Activated T-helper 1 cell treated with anti-CD3 and anti-CD28 coated beads, Interleukin-2, amount 50 U/mL, for 16 hours (primary cell): ENCODE measurements at regions not wholly inside any gene's neighbourhood (a gene's known extent, or its start where the extent isn't known, plus 50 kb on each side); places are given as distances from the start of the nearest gene placed in this dataset.

ENCODE experiments used
- DNase-seq, 2 donors: peaks; one replicate each; pipeline ENCODE4 v3.0.0-alpha.2; 2020; ENCODE audit warnings: low read depth in 1 of 2, low spot score in 1 of 2

DNA sequence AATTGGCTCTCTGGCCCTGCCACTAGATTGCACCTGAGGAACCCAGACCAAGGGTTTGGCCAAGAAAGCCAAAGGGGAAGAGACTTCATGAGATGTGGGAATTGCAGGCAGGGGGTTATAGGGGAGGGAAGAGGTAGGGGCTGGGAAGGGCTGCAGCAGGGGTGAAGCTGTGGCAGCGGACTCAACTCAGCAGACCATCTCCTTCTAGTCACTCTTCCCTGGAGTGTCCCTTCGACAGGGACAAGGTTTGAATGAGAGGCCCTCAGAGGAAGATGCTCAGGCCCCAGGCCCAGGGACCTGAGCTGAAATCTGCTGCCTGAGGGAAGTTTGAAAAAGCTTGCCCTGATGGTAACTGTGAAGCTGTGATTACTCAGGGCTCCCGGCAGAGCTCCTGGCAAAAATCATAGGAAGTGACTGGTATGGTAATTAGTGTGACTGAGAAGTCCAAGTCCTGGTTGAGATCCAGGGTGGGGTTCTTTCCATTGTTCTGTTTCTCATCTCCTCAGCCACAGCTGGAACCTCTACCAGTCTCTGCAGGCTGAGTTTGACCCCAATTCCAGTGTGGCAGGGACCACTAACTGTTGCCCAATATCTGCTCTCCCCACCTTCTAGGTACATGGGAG lies 300.9 kb downstream of the CYP26B1 start:
- DNase-seq: no peak

DNA sequence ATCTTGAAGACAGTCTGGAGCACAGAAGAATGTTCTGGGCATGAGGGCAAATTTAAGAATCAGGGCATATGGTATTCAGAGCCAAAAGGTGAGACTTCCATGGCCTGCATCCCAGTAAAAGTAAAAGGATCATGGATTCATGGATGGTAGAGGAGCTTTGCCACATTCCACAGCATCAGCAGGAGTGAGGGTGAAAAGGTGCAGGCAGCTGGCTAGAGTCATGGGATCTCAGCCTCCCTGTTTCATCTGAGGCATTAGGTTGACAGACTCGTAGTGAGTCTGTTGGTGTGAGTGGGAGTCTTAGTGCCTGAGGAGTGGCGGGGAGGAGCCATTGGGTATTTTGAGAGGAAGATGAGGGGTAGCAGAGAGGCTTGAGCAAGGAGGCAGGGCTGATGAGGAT lies 301.6 kb downstream of the CYP26B1 start:
- DNase-seq: no peak

DNA sequence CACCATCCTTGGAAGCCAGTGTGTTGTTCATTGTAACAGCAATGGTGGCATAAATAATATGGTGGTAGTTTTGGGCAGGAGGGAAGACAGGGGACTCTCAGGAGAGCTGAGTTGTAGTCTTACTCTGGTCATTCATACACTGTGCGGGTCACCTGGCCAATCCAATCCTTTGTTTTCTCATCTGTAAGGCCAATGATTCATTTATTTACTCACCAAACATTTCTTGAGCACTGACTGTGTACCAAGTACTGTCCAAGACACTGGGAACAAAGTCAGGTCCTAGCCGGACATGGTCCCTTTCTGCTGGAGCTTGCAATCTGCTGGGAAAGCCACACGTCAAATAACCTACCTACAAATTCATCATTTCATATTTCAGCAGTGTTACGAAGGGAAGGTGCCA lies 302.7 kb downstream of the CYP26B1 start:
- no peak for DNase-seq

DNA sequence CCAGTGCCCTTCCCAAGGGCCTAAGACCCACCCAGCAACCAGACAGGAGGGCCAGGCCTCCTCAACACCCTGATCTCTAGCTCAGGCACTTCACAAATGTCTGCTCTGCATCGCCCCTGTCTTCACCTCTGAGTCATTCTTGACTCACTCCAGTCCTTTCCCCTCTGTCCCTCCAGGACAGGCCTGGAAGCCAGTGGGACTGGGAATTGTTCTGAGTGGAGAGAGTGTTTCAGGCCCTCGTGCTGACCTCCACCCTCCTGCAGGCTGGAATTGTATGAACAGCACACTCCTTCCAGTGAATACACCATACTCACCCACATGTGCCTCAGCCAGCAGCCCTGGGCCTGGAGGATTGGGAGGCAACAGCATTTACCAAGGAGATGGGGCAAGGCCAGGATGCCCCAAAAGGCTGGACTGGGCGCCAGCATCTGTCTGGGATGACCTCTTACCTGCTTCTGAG lies 304.2 kb downstream of the CYP26B1 start:
- no peak for DNase-seq

DNA sequence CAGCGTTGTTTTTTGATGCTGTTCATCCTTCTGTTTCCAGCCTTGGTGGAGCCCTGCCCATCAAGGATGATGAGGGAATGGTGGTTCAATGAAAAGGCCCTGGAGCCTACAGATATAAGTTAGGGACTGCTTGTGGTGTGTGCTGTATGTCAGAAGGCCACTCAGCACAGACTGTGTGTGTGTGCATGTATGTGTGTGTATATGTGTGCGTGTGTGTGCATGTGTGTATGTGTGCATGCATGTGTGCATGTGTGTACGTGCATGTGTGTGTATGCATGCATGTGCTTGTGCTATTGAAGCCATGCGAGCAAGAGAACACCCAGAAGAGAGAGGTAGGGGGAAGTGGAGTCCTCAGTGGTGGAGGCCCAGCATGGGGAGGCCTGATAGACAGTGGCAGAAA lies 304.9 kb downstream of the CYP26B1 start:
- no peak for DNase-seq

DNA sequence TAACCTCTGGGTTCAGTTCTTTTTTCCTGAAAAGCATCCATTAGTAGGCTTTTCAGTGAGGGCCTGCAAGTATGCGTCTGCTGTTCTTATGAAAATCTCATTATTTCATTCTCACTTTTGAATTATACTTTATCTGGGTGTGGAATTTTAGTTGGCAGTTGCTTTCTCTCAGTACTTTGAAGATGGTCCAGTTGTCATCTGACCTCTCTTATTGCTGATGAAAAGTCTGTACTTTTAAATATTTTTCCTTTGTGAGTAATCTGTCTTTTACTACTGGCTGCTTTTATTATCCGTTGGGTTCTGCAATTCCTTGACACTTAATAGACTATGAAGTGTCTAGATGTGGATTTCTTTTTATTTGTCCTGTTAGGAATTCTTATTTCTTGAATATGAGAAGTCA lies 307.8 kb downstream of the CYP26B1 start:
- DNase-seq: no peak

DNA sequence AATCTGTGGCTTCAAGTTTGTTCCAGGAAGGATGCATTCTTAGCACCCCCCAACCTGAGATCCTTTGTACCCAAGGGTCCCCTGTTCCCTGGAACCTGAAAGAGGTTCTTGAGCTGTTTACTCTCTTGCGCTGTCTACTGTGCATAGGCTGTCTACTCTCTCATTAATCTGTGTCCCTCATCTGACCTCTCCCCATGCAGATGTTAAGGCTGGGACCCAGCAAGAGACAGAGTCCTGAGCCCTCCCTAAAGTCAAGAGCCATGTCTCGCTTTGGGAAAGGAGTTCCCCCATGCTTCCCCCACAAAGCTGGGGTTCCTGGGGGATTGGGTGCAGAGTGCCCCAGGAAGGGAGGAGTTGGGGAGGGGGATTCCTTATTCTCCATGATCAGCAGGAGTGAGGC lies 312.9 kb downstream of the CYP26B1 start:
- DNase-seq: no peak

DNA sequence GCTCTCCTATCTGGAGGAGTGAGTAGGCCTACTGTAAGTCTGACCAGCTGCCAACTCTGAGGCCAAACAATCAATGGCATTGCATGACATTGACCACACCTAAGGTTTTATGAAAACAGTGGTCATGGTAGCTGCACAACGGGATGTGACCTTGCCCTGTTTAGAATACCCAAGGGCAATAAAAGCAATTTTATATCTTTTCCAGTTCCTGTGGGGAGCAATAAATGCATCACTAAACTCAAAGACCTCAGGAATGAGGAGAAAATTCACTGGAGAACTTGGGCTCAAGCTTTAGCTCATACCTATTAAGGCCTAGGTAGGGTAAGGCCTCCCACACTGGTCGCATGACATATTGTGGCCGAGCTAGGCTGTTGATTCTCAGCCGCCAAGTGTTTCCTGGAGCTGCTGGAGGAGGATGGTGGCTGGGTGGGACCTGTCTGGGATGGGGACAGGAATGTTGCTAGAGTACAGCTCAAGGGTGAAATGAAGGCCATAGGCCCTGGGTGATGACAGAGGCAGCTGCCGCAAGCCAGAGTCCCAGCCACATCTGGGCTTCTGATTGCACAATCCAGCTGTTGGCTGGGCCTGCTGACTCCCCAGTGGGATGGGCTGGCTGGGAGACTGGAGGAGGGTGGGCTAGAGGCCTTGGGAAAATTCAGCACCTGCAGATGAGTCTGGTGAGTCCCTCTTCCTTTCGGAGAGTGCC lies 313.7 kb downstream of the CYP26B1 start:
- DNase-seq: no peak

DNA sequence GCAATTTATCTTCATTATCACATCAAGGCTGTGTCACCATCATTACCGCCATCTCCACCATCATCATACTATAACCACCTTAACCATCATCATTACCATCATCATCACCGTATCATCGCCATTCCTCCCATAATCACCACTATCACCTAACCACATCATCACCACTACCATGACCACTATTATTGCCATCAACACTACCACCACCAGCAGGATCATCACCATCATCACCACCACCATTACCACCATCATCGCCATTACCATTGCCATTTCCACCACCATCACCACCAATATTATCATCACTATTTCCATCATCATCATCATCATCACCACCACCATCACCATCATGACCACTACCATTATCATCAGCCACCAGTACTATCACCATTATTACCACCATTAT lies 314.4 kb downstream of the CYP26B1 start:
- DNase-seq: no peak

DNA sequence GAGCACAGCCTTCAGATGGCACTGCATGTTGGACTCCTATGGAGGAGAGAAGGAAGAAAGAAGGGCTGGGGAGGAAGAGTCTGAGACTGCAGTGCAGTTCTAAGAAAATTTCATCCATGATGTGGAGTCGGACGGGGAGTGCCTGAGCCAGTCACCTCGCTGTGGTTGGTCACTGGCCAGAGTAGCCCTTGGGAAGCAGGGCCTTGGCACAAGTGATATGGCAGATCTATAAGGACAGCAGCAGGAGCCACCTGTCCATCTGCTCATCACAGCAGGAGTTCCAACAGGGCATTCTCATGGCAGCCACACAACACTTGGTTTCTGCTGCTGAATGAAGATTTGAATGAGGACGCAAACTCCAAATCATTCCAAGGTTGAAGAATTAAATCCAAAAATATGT lies 314.8 kb downstream of the CYP26B1 start:
- no peak for DNase-seq

DNA sequence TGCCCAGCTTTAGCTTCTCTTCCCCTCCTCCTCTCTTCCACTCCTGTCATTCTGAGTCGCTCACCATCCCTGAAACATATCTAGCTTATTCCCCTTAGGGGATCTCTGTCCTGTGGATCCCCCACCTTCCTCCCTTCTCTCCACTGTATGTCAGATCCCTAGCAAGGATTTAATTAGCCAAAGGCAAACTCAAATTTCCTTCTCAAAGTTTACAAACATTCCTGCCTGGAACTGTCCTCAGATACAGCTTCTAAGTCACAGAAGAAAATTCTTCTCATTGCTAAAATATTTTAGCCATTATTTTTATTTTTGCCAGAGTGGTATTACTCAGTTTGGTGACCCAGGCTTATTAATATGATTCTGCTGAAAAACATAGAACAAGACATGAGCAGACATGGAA lies 315.3 kb downstream of the CYP26B1 start:
- DNase-seq: no peak

DNA sequence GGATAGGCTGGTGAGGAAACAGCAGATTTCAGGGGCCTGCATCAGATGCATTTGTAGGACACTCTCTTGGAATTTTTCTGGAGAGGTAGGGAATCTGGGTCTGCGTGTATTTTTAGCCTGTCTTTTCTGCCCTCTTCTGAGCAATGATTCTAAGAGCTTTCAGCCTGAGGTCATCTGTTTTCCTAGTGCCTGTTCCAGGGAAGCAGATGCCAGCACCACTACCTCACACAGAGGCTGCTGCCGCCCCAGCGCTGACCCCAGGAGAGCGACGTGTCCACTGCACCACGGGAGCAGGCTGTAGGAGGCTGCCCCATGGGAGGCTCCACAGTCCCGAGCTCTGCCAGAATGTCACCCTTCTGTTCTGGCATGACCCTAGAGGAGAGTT lies 316.5 kb downstream of the CYP26B1 start:
- no peak for DNase-seq

DNA sequence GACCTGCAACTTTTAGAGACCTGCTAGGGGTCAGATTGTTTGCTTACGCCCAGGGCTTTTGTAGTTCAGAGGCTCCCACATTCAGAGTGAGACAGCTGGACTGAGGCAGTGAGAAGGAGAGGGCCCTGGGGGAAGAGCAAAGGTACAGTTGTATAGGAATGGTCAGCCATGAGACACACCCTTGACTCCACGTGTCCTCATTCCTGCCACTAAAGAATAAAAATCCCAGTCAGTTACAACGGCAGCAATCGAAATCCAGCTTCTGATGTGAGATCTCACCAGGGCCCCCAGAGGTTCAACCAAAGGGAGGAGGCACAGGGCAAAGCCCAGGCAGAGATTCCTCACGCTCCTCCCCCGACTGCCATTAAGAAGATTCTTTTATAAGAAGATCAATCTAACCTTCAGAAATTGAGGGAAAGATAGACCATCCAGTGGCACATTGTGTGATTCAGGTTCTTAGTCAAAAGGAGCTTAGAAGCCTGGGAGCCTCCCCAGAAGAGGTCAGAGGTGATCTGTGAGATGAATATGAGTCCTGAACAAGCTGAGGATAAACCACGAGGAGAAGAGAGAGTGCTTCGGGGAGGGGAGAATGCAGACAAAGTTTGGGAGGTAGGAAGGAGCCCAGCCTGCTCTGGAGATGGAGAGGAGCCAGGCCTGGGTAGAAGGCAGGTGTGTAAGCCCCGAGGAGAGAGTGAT lies 317.0 kb downstream of the CYP26B1 start:
- DNase-seq: no peak

DNA sequence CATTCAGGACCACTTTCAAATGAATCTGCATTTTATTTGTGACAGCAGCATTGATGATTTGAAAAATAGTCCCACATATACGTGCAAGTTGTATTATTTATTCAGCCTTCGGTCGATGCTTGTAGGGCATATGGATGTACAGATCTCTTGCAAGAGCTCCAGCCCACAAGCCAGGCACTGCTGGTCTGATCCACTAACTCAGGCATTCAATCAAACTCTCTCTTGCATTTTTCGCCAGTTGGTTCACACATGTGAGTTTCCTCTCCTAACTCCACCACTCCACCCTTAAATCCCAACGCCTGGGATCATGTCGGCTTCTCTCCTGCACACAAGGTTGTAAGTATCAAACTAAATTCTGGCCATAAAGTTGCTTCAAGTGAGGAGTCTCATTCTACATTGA lies 318.7 kb downstream of the CYP26B1 start:
- no peak for DNase-seq

DNA sequence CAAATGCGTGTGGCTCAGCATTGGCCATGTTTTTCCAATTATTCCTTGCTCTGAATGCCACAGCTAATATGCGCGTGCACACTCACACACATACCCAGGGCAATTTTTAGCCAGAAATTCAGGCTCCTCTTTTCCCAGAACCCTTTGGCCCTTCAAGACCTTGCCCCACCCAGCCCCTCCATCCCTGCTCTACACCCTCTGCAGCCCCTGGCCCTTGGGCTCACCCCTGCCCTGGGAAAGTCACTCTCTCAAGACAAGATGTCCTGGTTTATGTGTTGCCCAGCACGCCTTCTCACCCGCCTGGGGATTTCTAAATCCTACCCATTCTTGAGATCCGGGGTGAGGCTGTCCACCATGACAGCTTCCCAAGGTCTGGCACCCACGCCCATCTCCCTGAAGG lies 319.7 kb downstream of the CYP26B1 start:
- no peak for DNase-seq

DNA sequence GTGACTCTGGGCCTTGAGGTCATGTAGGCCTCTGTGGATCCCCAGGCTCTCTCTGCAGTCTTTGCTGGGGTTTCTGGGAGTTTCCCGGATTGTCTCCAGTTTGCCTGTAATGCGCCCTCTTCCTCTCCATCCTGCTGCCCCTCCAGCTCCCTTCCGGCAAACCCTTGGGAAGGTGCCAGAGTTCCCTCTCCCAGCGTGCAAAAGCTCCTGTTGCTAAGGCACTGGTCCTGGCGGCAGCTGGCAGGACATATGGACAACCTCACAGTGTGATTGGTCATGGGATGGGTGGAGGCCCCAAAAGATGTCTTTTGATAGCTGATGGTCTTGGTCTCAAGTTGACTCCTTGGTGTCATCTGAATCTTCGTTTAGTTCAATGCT lies 320.1 kb downstream of the CYP26B1 start:
- DNase-seq: no peak

DNA sequence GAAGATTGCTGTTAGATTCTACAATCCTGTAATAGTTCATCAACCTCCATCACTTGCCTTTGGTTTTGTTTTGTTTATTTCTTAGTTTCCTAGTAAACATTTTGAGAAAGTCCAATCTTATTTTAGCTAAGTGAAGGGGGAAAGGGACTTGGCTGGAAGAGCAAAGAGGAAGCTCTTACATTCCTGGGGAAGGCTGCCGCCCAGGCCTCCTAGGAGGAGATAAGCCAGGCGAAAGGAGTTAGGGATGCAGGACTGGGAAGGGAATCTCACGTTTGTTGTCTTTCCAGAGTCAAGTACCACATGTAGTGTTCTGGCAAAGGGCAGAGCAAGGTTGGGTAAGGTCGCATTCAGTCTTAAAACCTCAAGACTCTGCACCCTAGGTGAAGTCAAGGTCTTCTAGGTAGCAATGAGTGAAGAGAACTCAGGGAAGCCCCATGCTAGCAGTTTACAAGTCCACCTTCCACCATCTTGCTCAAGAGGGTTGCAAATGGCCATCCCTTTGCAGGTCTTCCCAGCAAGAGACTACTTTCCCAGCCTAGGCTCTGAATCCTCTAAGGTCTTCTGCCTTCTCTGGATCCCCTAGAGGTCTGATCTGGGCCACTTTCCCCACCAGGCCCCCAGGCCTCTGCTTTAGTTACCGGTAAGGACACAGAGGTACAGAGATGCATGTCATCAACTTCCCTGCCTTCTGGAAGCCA lies 320.7 kb downstream of the CYP26B1 start:
- no peak for DNase-seq

DNA sequence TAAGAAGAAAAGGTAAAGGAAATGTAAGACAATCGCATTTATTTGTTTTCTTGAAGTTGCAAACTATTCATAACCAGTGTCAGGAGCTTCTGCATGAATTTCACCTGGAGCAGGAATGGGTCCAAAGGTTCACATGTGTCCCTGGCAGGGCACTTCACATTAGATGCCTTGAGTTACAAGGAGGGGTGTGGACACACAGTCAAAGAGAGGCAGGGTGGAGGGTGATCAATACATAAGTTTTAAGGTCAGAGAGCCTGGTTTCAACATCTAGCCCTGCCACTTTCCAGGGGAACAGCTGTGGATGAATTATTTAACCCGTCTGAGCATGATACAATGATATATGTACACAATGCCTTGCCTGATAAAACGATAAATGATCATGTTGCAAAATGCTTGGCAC lies 321.4 kb downstream of the CYP26B1 start:
- DNase-seq: no peak

DNA sequence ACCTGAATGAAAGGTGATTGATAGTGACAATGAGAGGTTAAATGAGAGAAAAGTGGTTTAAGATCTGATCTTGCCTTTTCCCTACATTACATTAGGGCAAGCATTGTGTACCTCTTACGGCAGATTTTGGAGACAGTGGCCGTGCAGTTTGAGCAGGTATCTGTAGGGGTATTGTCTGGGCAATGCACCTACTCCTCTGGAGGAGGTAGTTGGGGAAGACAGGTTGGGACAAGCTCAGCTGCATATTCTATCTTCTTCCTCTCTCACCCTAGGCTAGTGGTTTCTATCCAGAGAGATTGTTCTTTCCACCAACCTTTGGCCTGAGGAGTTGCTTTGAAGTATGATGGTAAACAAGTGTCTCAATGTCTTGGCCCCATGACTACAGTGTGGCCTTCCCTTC lies 323.2 kb downstream of the CYP26B1 start:
- no peak for DNase-seq

DNA sequence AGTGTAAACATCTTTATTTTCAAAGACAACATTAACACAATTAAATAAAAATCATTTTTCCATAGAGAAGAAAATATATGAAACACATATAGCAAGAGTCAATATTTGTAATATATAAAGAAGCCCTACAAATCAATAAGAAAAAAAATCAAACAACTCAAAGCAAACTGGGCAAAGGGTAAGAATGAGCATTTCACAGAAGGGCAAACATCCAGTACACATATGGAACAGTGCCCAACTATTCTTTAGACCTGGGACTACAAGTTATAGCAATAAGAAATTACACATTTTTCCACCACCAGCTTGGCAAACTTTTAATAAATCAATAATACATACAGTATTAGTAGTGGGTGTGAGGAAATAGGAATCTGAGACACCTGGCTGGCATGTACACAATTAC lies 324.1 kb downstream of the CYP26B1 start:
- DNase-seq: no peak

DNA sequence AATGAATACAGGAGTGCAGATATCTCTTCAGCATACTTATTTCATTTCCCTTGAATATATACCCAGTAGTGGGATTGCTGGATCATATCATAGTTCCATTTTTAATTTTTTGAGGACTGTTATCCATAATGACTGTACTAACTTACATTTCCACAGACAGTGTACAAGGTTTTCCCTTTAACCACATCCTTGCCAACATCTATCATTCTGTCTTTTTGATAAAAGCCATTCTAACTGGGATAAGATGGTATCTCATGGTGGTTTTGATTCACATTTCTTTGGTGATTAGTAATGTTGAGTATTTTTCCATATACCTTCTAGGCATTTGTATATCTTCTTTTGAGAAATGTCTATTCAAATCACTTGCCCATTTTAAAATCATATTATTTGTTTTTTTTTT lies 325.2 kb downstream of the CYP26B1 start:
- DNase-seq: no peak

DNA sequence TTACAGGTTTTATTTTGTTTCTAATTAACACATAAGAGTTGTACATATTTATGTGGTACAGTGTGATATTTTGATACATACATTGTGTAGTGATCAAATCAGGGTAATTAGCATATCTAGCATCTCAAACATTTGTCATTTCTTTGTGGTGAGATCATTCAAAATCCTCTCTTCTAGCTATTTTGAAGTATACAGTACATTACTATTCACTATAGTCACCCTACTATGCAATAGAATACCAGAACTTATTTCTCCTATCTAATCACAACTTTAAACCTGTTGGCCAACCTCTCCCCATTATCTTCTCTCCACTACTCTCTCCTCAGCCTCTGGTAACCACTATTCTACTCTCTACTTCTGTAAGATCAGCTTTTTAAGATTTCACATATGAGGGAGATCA lies 325.8 kb downstream of the CYP26B1 start:
- DNase-seq: no peak
